ENCODE measurements at regions not wholly inside any gene's neighbourhood (a gene's known extent, or its start where the extent isn't known, plus 50 kb on each side); places are given as distances from the start of the nearest gene placed in this dataset.

GRCh38 chr11:120023120-120023519 is 114.8 kb downstream of the TRIM29 start:
- DNase-seq (ENCODE audit: unreplicated experiment) = no peak
- CTCF ChIA-PET = interaction anchor here (0.6 to 3.2 kb wide), 6 partner anchors 8 to 231 kb away, joined by 3 to 10 read pairs (median 3); no protein-coding TSS in a partner anchor
- H3K4me3 Mint-ChIP-seq (ENCODE audit: unreplicated experiment) = no peak overlapping the region
- peaks cover 31% of the 10 kb centered on the region for H3K27me3 Mint-ChIP-seq (ENCODE audit: insufficient read depth, unreplicated experiment)
- no peak for TF ChIP-seq CTCF (IDR thresholded peaks at IDR 0.05; ENCODE audit: unreplicated experiment)
- H3K27ac Mint-ChIP-seq (ENCODE audit: low read depth, unreplicated experiment) = no peak overlapping the region
- H3K4me1 Mint-ChIP-seq (ENCODE audit: insufficient read depth, unreplicated experiment) = peaks cover 5% of the 10 kb centered on the region
- no peaks in the 10 kb centered on the region for H3K9me3 Mint-ChIP-seq (ENCODE audit: unreplicated experiment)
- H3K36me3 Mint-ChIP-seq (ENCODE audit: insufficient read depth, unreplicated experiment) = no peaks in the 10 kb centered on the region
- intact Hi-C loops (cut with micrococcal nuclease) = no loop called here
- POLR2A ChIA-PET = no interaction called here
- BruUV-seq (replicated peaks) = no TSS peak

GRCh38 chr11:120022617-120023016 is 115.3 kb downstream of the TRIM29 start:
- intact Hi-C loops (cut with micrococcal nuclease) = no loop called here
- H3K36me3 Mint-ChIP-seq (ENCODE audit: insufficient read depth, unreplicated experiment) = no peaks in the 10 kb centered on the region
- H3K4me3 Mint-ChIP-seq (ENCODE audit: unreplicated experiment) = no peak overlapping the region
- POLR2A ChIA-PET = interaction anchor here (0.7 kb wide), 1 partner anchor 56 kb away, joined by 3 read pairs; no protein-coding TSS in a partner anchor
- peaks cover 31% of the 10 kb centered on the region for H3K27me3 Mint-ChIP-seq (ENCODE audit: insufficient read depth, unreplicated experiment)
- peaks cover 5% of the 10 kb centered on the region for H3K4me1 Mint-ChIP-seq (ENCODE audit: insufficient read depth, unreplicated experiment)
- DNase-seq (ENCODE audit: unreplicated experiment) = no peak
- no TSS peak for BruUV-seq (replicated peaks)
- CTCF ChIA-PET = interaction anchor here (0.6 to 3.2 kb wide), 5 partner anchors 8 to 294 kb away, joined by 3 to 10 read pairs (median 3); partner anchors contain the start of gene NECTIN1
- TF ChIP-seq CTCF (IDR thresholded peaks at IDR 0.05; ENCODE audit: unreplicated experiment) = no peak
- no peaks in the 10 kb centered on the region for H3K9me3 Mint-ChIP-seq (ENCODE audit: unreplicated experiment)
- no peak overlapping the region for H3K27ac Mint-ChIP-seq (ENCODE audit: low read depth, unreplicated experiment)

GRCh38 chr11:120021978-120022377 is 115.9 kb downstream of the TRIM29 start:
- H3K4me3 Mint-ChIP-seq (ENCODE audit: unreplicated experiment) = no peak overlapping the region
- BruUV-seq (replicated peaks) = no TSS peak
- H3K9me3 Mint-ChIP-seq (ENCODE audit: unreplicated experiment) = no peaks in the 10 kb centered on the region
- CTCF ChIA-PET = interaction anchor here (0.7 to 1.2 kb wide), 2 partner anchors 221 to 293 kb away, joined by 3 read pairs; partner anchors contain the start of gene NECTIN1
- H3K27me3 Mint-ChIP-seq (ENCODE audit: insufficient read depth, unreplicated experiment) = peaks cover 31% of the 10 kb centered on the region
- DNase-seq (ENCODE audit: unreplicated experiment) = no peak
- H3K27ac Mint-ChIP-seq (ENCODE audit: low read depth, unreplicated experiment) = no peak overlapping the region
- H3K36me3 Mint-ChIP-seq (ENCODE audit: insufficient read depth, unreplicated experiment) = no peaks in the 10 kb centered on the region
- H3K4me1 Mint-ChIP-seq (ENCODE audit: insufficient read depth, unreplicated experiment) = peaks cover 5% of the 10 kb centered on the region
- POLR2A ChIA-PET = no interaction called here
- intact Hi-C loops (cut with micrococcal nuclease) = no loop called here
- TF ChIP-seq CTCF (IDR thresholded peaks at IDR 0.05; ENCODE audit: unreplicated experiment) = no peak

- Mint-ChIP-seq H3K4me1 (ENCODE audit: insufficient read depth, unreplicated experiment) (peaks cover 5% of the 10 kb centered on the region), H3K9me3 (ENCODE audit: unreplicated experiment) (no peaks in the 10 kb centered on the region), H3K36me3 (ENCODE audit: insufficient read depth, unreplicated experiment) (no peaks in the 10 kb centered on the region), H3K27me3 (ENCODE audit: insufficient read depth, unreplicated experiment) (peaks cover 33% of the 10 kb centered on the region), H3K4me3 (ENCODE audit: unreplicated experiment) (no peak overlapping the region), H3K27ac (ENCODE audit: low read depth, unreplicated experiment) (no peak overlapping the region)
- CTCF ChIA-PET = interaction anchor here (1.2 kb wide), 1 partner anchor 293 kb away, joined by 3 read pairs; the partner anchor contains the start of gene NECTIN1
- POLR2A ChIA-PET = no interaction called here
- no peak for DNase-seq (ENCODE audit: unreplicated experiment)
- TF ChIP-seq CTCF (IDR thresholded peaks at IDR 0.05; ENCODE audit: unreplicated experiment) = no peak
- intact Hi-C loops (cut with micrococcal nuclease) = no loop called here
- no TSS peak for BruUV-seq (replicated peaks)
Measured at GRCh38 chr11:120021391-120021953, 116.4 kb downstream of the TRIM29 start.

Data from MCF 10A (cell line).